K562 (cell line): ENCODE measurements at regions not wholly inside any gene's neighbourhood (a gene's known extent, or its start where the extent isn't known, plus 50 kb on each side); places are given as distances from the start of the nearest gene placed in this dataset.

ENCODE experiments used
- AFF1 ChIP-seq, 2 experiments: fragments of 450-650 bp; IDR thresholded peaks; 2 replicates each; pipeline ENCODE4 v1.6.1; 2018; ENCODE audit warnings: mild to moderate bottlenecking in 2 of 2, low read depth in 1 of 2; ENCODE audit not compliant: partially characterized antibody in 2 of 2
- EZH2 ChIP-seq: IDR thresholded peaks from 2 replicates; pipeline ENCODE4 v1.6.1; 2012; ENCODE audit warnings: low read depth, mild to moderate bottlenecking, inconsistent platforms, low read length, borderline replicate concordance
- RCOR1 ChIP-seq, 2 experiments: IDR thresholded peaks; 2 replicates each; pipeline ENCODE4 v1.6.1; 2012; ENCODE audit warnings: low read depth in 2 of 2, low read length in 2 of 2, borderline replicate concordance in 1 of 2, improper control_type of control experiment in 1 of 2
- ZNF324 ChIP-seq: fragments of 250-450 bp; sonication (Bioruptor Pico); IDR thresholded peaks from 2 replicates; pipeline ENCODE4 v1.4.0; 2020; ENCODE audit warnings: mild to moderate bottlenecking

DNA sequence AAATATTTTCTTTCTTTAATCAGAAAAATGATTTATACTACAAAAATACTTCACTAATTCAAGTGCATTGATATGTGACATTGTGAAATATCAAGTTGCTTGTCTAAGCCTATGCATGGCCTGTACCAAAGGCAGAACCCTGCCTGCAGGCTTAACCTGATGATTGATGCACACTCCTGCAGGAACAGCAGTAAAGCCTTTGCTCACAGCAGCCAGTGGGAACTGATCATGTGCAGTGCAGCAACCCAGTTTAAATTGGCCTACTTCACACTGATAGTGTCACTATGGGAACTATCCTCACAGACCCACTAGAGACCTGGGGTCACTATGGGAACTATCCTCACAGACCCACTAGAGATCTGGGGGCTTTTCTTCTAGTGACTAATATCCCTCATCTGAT is 603.8 kb downstream of the RAPGEF2 start:
- TF ChIP-seq EZH2 (no peak), RCOR1 (IDR thresholded peaks at IDR 0.05; ENCODE audit: borderline replicate concordance in 1 of 2, low read depth in 2 of 2, low read length in 2 of 2) (no peak), AFF1 (IDR thresholded peaks at IDR 0.05; ENCODE audit: low read depth in 1 of 2, partially characterized antibody in 2 of 2) (no peak), ZNF324 (CRISPR knock-in tag) (no peak)
